ENCODE measurements at regions not wholly inside any gene's neighbourhood (a gene's known extent, or its start where the extent isn't known, plus 50 kb on each side); places are given as distances from the start of the nearest gene placed in this dataset.

- TF ChIP-seq CTCF (optimal IDR thresholded peaks at IDR 0.05 in 1 of 3, IDR thresholded peaks at IDR 0.05 in 1 of 3, conservative IDR thresholded peaks at IDR 0.05 in 1 of 3; ENCODE audit: extremely low read depth in 1 of 3, insufficient read depth in 2 of 3, low read length in 3 of 3) = no peak
- TF ChIP-seq EZH2 (IDR thresholded peaks at IDR 0.05; ENCODE audit: low read length) = no peak
These were observed 334.1 kb upstream of the TPM1 start for GRCh38 chr15:62708470-62708869.

Measured in keratinocyte (primary cell).